ENCODE measurements at regions not wholly inside any gene's neighbourhood (a gene's known extent, or its start where the extent isn't known, plus 50 kb on each side); places are given as distances from the start of the nearest gene placed in this dataset.

DNA sequence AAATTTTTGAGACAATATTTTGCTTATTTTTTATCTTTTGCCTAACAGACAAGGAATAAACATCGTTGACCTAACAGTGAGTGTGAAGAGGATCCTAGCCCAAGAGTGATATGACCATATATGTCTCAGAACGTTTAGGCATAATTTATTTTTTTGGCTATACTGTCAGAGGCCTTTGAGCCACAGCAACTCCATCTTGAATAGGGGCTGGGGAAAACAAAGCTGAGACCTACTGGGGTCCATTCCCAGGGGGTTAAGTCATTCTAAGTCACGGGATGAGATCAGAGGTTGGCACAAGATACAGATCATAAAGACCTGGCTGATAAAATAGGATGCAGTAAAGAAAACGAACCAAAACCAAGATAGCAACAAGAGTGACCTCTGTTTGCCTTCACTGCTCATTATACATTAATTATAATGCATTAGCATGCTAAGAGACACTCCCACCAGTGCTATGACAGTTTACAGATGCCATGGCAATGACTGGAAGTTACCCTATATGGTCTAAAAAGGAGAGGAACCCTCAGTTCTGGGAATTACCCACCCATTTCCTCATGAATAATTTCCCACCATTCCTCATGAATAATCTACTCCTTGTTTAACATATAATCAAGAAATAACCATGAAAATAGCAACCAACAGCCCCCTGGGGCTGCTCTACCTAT is 510.9 kb upstream of the PCDH9 start:
- TF ChIP-seq ZNF274 (IDR thresholded peaks at IDR 0.05; ENCODE audit: low read depth, low read length) (no peak), SUZ12 (IDR thresholded peaks at IDR 0.05; ENCODE audit: extremely low read depth, insufficient read depth, insufficient read length) (no peak)
